IMR-90 (cell line): ENCODE measurements at regions not wholly inside any gene's neighbourhood (a gene's known extent, or its start where the extent isn't known, plus 50 kb on each side); places are given as distances from the start of the nearest gene placed in this dataset.

Experiments
- ATAC-seq: fragments of 200-7000 bp; cut with Tn5 transposase; 2 replicates; pipeline ENCODE4 v1.9.1; 2020; ENCODE audit warnings: low read depth, mild to moderate bottlenecking, moderate library complexity
- BruUV-seq: library from RNA; stranded (reverse); fragments of 400-500 nt; replicated peaks from 2 replicates; lab custom pipeline; 2021; lab: Mats Ljungman, UMichigan
- CTCF ChIA-PET: fragments of 300-600 bp; formaldehyde crosslinking; extraction: SDS; loops from one replicate; lab custom pipeline; 2021; ENCODE audit warnings: antibody characterized with exemption; lab: Yijun Ruan, JAX
- POLR2A ChIA-PET: fragments of 300-600 bp; sonication (Branson Sonifier 250); formaldehyde crosslinking; loops from one replicate; lab custom pipeline; 2022; ENCODE audit warnings: antibody characterized with exemption; ENCODE audit not compliant: unreplicated experiment; lab: Charles Lee
- DNase-seq: peaks from one replicate; pipeline ENCODE4 v3.0.0; 2013
- H2AFZ ChIP-seq: replicated peaks from 2 replicates; pipeline ENCODE3; 2013; ENCODE audit warnings: low read length, mild to moderate bottlenecking; ENCODE audit not compliant: poor library complexity
- H2AK5ac ChIP-seq: 2 replicates; pipeline ENCODE4 v1.6.1; 2013; ENCODE audit warnings: low read depth, low read length, inconsistent platforms
- H2AK9ac ChIP-seq: replicated peaks from 2 replicates; pipeline ENCODE3; 2013; ENCODE audit warnings: mild to moderate bottlenecking, low read depth, low read length, moderate library complexity; ENCODE audit not compliant: poor library complexity
- H2BK120ac ChIP-seq: 2 replicates; pipeline ENCODE4 v1.6.1; 2013; ENCODE audit warnings: low read depth, low read length, inconsistent platforms
- H2BK15ac ChIP-seq: 3 replicates; pipeline ENCODE4 v1.6.1; 2013; ENCODE audit warnings: low read depth, low read length, inconsistent platforms
- H2BK20ac ChIP-seq: 2 replicates; pipeline ENCODE4 v1.6.1; 2013; ENCODE audit warnings: low read depth, mild to moderate bottlenecking, inconsistent platforms, low read length, moderate library complexity
- H2BK5ac ChIP-seq: 2 replicates; pipeline ENCODE4 v1.6.1; 2013; ENCODE audit warnings: mild to moderate bottlenecking, low read depth, low read length, inconsistent platforms; ENCODE audit not compliant: poor library complexity, severe bottlenecking
- H3K14ac ChIP-seq: replicated peaks from 2 replicates; pipeline ENCODE4 v1.6.1; 2013; ENCODE audit warnings: low read depth, low read length, inconsistent platforms
- H3K18ac ChIP-seq: 2 replicates; pipeline ENCODE4 v1.6.1; 2013; ENCODE audit warnings: low read depth, low read length, control low read depth
- H3K23ac ChIP-seq: 2 replicates; pipeline ENCODE4 v1.6.1; 2013; ENCODE audit warnings: low read depth, low read length, inconsistent platforms
- H3K27ac ChIP-seq: 2 replicates; pipeline ENCODE4 v1.5.1; 2013; ENCODE audit warnings: mild to moderate bottlenecking, control low read depth, low read length; ENCODE audit not compliant: insufficient read depth
- H3K27me3 ChIP-seq: 2 replicates; pipeline ENCODE4 v1.6.1; 2013; ENCODE audit warnings: low read length; ENCODE audit not compliant: control insufficient read depth, insufficient read depth
- H3K36me3 ChIP-seq: 2 replicates; pipeline ENCODE4 v1.6.1; 2013; ENCODE audit warnings: low read length, mixed read lengths; ENCODE audit not compliant: control insufficient read depth, insufficient read depth
- H3K4ac ChIP-seq: 2 replicates; pipeline ENCODE4 v1.6.1; 2013; ENCODE audit warnings: low read depth, low read length, inconsistent platforms
- H3K4me1 ChIP-seq: 2 replicates; pipeline ENCODE4 v1.6.1; 2013; ENCODE audit warnings: low read length, mixed read lengths; ENCODE audit not compliant: control insufficient read depth, insufficient read depth
- H3K4me2 ChIP-seq: 2 replicates; pipeline ENCODE4 v1.6.1; 2013; ENCODE audit warnings: low read depth, mild to moderate bottlenecking, control low read depth, low read length, moderate library complexity
- H3K4me3 ChIP-seq: 2 replicates; pipeline ENCODE4 v1.5.1; 2013; ENCODE audit warnings: low read depth, mild to moderate bottlenecking, control low read depth, low read length, moderate library complexity; ENCODE audit not compliant: insufficient read depth
- H3K56ac ChIP-seq: 2 replicates; pipeline ENCODE4 v1.6.1; 2013; ENCODE audit warnings: low read length, inconsistent platforms; ENCODE audit not compliant: insufficient read depth; ENCODE audit errors: extremely low read depth
- H3K79me1 ChIP-seq, 2 experiments: 2 replicates each; pipeline ENCODE4 v1.6.1; 2013; ENCODE audit warnings: low read length in 2 of 2, inconsistent platforms in 1 of 2, low read depth in 1 of 2
- H3K9ac ChIP-seq: 2 replicates; pipeline ENCODE4 v1.6.1; 2013; ENCODE audit warnings: low read depth, low read length, control low read depth
- H3K9me1 ChIP-seq: 2 replicates; pipeline ENCODE4 v1.6.1; 2013; ENCODE audit warnings: low read length, inconsistent platforms; ENCODE audit not compliant: insufficient read depth
- H3K9me3 ChIP-seq: 2 replicates; pipeline ENCODE4 v1.6.1; 2013; ENCODE audit warnings: low read length; ENCODE audit not compliant: control insufficient read depth, insufficient read depth
- H4K20me1 ChIP-seq: 2 replicates; pipeline ENCODE4 v1.6.1; 2013; ENCODE audit warnings: low read length, inconsistent platforms; ENCODE audit not compliant: insufficient read depth
- H4K5ac ChIP-seq: 2 replicates; pipeline ENCODE4 v1.6.1; 2013; ENCODE audit warnings: mild to moderate bottlenecking, low read depth, low read length, control low read depth
- H4K8ac ChIP-seq, 2 experiments: 2 replicates each; pipeline ENCODE4 v1.6.1; 2013; ENCODE audit warnings: low read depth in 2 of 2, low read length in 2 of 2, control low read depth in 1 of 2, inconsistent platforms in 1 of 2
- H4K91ac ChIP-seq: 2 replicates; pipeline ENCODE4 v1.6.1; 2013; ENCODE audit warnings: low read depth, low read length, inconsistent platforms; ENCODE audit not compliant: insufficient read depth
- BHLHE40 ChIP-seq: fragments of 150-350 bp; IDR thresholded peaks from 2 replicates; pipeline ENCODE4 v1.6.1; 2016; ENCODE audit warnings: mild to moderate bottlenecking, low read depth, low read length
- CEBPB ChIP-seq: IDR thresholded peaks from 2 replicates; pipeline ENCODE4 v1.6.1; 2012; ENCODE audit warnings: low read depth, low read length, improper control_type of control experiment
- FOS ChIP-seq: fragments of 150-350 bp; IDR thresholded peaks from 2 replicates; pipeline ENCODE4 v1.6.1; 2016; ENCODE audit warnings: low read depth, low read length
- MAFK ChIP-seq: IDR thresholded peaks from 2 replicates; pipeline ENCODE4 v1.6.1; 2012; ENCODE audit warnings: low read depth, low read length, improper control_type of control experiment
- MAZ ChIP-seq: IDR thresholded peaks from 2 replicates; pipeline ENCODE4 v1.6.1; 2012; ENCODE audit warnings: low read depth, mild to moderate bottlenecking, low read length, improper control_type of control experiment, moderate library complexity, borderline replicate concordance
- NFE2L2 ChIP-seq: fragments of 150-350 bp; IDR thresholded peaks from 2 replicates; pipeline ENCODE4 v1.6.1; 2016; ENCODE audit warnings: low read depth, mild to moderate bottlenecking, low read length
- RAD21 ChIP-seq: IDR thresholded peaks from 2 replicates; pipeline ENCODE4 v1.6.1; 2012; ENCODE audit warnings: low read length, improper control_type of control experiment
- RCOR1 ChIP-seq: IDR thresholded peaks from 2 replicates; pipeline ENCODE4 v1.6.1; 2012; ENCODE audit warnings: mild to moderate bottlenecking, low read length, improper control_type of control experiment; ENCODE audit not compliant: insufficient replicate concordance
- SMC3 ChIP-seq: fragments of 150-350 bp; IDR thresholded peaks from 2 replicates; pipeline ENCODE4 v1.6.1; 2016; ENCODE audit warnings: low read depth, mild to moderate bottlenecking, antibody characterized with exemption, low read length, moderate library complexity
- USF2 ChIP-seq: fragments of 150-350 bp; IDR thresholded peaks from 2 replicates; pipeline ENCODE4 v1.6.1; 2017; ENCODE audit warnings: mild to moderate bottlenecking, antibody characterized with exemption, low read length, low read depth
- WGBS, 2 experiments: methylation state at CpG; one replicate each; pipeline versions ENCODE4 v1.1.5 to v1.1.7; 2013; ENCODE audit warnings: missing lambda C conversion rate in 2 of 2; ENCODE audit not compliant: insufficient read length in 1 of 2; ENCODE audit errors: extremely low coverage in 2 of 2; 5-methylcytosine and 5-hydroxymethylcytosine counted together
- dilution Hi-C: fragments of 300-500 bp; cut with HindIII; formaldehyde crosslinking; loops from one replicate; pipeline ENCODE4 v1.14.3; 2018; ENCODE audit warnings: low sequenced_read_pairs; ENCODE audit not compliant: unreplicated experiment
- in situ Hi-C: fragments of 300-500 bp; cut with MboI; formaldehyde crosslinking; loops from 3 replicates; pipeline ENCODE4 v1.14.3; 2019; ENCODE audit warnings: low sequenced_read_pairs, inconsistent platforms, mixed read lengths
- intact Hi-C: fragments of 100-400 bp; cut with micrococcal nuclease; formaldehyde crosslinking; loops from 2 replicates; pipeline ENCODE4 v1.10.0; 2022
- TF ChIP-seq, protein P1 (sequence below): fragments of 150-350 bp; IDR thresholded peaks from 2 replicates; pipeline ENCODE4 v1.6.1; 2016; ENCODE audit warnings: low read depth, mild to moderate bottlenecking, low read length, moderate library complexity, borderline replicate concordance
- TF ChIP-seq, protein P2 (sequence below): conservative IDR thresholded peaks from 2 replicates; pipeline ENCODE4 v1.5.1; 2012; ENCODE audit warnings: mild to moderate bottlenecking, low read depth, low read length, improper control_type of control experiment

DNA sequence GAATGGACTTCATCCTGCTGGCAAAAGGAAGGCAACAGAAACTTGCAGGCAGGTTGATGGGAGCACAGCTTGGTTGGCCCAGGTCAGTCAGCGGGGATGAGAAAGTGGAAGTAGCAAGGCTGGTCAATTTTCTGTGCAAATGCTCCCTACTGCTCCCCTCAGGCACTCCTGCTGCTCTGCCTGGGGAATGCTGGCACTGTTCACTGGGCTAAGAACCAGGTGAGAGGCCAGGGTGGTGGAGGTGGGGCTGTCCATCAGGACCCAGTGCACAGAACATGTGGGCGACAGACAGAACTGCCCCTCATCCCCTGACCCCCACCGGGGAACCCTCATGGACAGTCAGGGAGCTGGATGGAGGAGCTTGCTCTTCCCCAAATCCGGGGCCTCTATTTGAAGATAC, 593.1 kb downstream of the IRX1 start:
- Histone ChIP-seq H4K20me1 (no peaks in the 10 kb centered on the region), H3K4me1 (no peaks in the 10 kb centered on the region), H3K14ac (no peak overlapping the region), H4K8ac (no peak overlapping the region), H3K36me3 (no peaks in the 10 kb centered on the region), H2AFZ (no peak overlapping the region), H4K5ac (no peak overlapping the region), H2BK120ac (no peak overlapping the region), H3K18ac (no peak overlapping the region), H3K9ac (no peak overlapping the region), H3K27me3 (no peaks in the 10 kb centered on the region), H3K56ac (no peak overlapping the region), H3K4me2 (no peak overlapping the region), H3K79me1 (no peaks in the 10 kb centered on the region), H3K9me3 (peaks cover 9% of the 10 kb centered on the region), H3K27ac (no peak overlapping the region), H2BK20ac (no peak overlapping the region), H2BK5ac (no peak overlapping the region), H3K4me3 (no peak overlapping the region), H2BK15ac (no peak overlapping the region), H4K91ac (no peak overlapping the region), H3K23ac (no peak overlapping the region), H3K9me1 (no peaks in the 10 kb centered on the region), H2AK9ac (no peak overlapping the region), H3K4ac (no peak overlapping the region), H2AK5ac (no peak overlapping the region)
- TF ChIP-seq NFE2L2 (no peak), MAFK (no peak), RCOR1 (no peak), SMC3 (no peak), RAD21 (no peak), CEBPB (no peak), USF2 (no peak), BHLHE40 (no peak), MAZ (no peak), FOS (no peak)
- TF ChIP-seq, protein P1, sequence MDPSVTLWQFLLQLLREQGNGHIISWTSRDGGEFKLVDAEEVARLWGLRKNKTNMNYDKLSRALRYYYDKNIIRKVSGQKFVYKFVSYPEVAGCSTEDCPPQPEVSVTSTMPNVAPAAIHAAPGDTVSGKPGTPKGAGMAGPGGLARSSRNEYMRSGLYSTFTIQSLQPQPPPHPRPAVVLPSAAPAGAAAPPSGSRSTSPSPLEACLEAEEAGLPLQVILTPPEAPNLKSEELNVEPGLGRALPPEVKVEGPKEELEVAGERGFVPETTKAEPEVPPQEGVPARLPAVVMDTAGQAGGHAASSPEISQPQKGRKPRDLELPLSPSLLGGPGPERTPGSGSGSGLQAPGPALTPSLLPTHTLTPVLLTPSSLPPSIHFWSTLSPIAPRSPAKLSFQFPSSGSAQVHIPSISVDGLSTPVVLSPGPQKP: no peak
- TF ChIP-seq, protein P2, sequence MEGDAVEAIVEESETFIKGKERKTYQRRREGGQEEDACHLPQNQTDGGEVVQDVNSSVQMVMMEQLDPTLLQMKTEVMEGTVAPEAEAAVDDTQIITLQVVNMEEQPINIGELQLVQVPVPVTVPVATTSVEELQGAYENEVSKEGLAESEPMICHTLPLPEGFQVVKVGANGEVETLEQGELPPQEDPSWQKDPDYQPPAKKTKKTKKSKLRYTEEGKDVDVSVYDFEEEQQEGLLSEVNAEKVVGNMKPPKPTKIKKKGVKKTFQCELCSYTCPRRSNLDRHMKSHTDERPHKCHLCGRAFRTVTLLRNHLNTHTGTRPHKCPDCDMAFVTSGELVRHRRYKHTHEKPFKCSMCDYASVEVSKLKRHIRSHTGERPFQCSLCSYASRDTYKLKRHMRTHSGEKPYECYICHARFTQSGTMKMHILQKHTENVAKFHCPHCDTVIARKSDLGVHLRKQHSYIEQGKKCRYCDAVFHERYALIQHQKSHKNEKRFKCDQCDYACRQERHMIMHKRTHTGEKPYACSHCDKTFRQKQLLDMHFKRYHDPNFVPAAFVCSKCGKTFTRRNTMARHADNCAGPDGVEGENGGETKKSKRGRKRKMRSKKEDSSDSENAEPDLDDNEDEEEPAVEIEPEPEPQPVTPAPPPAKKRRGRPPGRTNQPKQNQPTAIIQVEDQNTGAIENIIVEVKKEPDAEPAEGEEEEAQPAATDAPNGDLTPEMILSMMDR: no peak
- ATAC-seq (no peak), DNase-seq (no peak)
- intact Hi-C loops: no loop called here
- in situ Hi-C loops: no loop called here
- WGBS, 2 experiments: no CpG with 5 or more reads among the region's 4 CpGs
- ChIA-PET POLR2A (no interaction called here), CTCF (no interaction called here)
- no TSS peak for BruUV-seq
- dilution Hi-C loops: no loop called here
